Fibroblast of villous mesenchyme (primary cell): ENCODE measurements at regions not wholly inside any gene's neighbourhood (a gene's known extent, or its start where the extent isn't known, plus 50 kb on each side); places are given as distances from the start of the nearest gene placed in this dataset.

Source experiments
- DNase-seq: peaks from one replicate; pipeline ENCODE4 v3.0.0-alpha.2; 2010; ENCODE audit warnings: low read depth
- H3K4me3 ChIP-seq: 2 replicates; pipeline ENCODE4 v1.5.1; 2011; ENCODE audit warnings: low read depth, mild to moderate bottlenecking, low read length
- CTCF ChIP-seq: IDR thresholded peaks from 2 replicates; pipeline ENCODE4 v1.5.1; 2012; ENCODE audit warnings: low read depth, mild to moderate bottlenecking, low read length; ENCODE audit not compliant: insufficient read depth

- H3K4me3 ChIP-seq: no peak overlapping the region
- no peak for TF ChIP-seq CTCF
- no peak for DNase-seq
Measured at GRCh38 chr20:51902933-51903332, 100.6 kb upstream of the SALL4 start.

- no peak for TF ChIP-seq CTCF
- DNase-seq: no peak
- no peak overlapping the region for H3K4me3 ChIP-seq
Measured at GRCh38 chr20:51900443-51900842, 98.1 kb upstream of the SALL4 start.

DNA sequence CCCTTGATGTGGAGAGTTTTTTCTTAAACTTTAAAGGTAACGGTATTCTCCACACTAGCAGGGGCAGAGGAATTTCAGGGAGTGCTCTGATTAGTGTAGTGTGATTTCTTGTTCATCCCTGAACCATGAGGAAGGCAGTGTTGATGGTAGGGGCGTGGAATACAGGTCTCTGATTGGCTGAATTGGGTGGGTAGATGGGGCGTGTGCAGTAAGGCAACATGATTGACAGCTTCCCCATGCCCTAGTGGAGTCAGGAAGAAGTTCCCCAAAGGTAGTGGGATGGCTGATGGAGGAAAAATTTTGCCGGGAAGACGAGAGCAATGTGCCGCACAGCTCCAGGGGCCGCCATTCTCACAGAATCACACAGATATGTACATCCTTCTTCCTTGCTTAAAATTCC lies 97.4 kb upstream of the SALL4 start:
- no peak for TF ChIP-seq CTCF
- H3K4me3 ChIP-seq: no peak overlapping the region
- no peak for DNase-seq

- no peak overlapping the region for H3K4me3 ChIP-seq
- no peak for DNase-seq
- no peak for TF ChIP-seq CTCF
Measured at GRCh38 chr20:51898788-51899187, 96.5 kb upstream of the SALL4 start.

GRCh38 chr20:51894619-51895018 lies 92.3 kb upstream of the SALL4 start:
- TF ChIP-seq CTCF: no peak
- no peak for DNase-seq
- H3K4me3 ChIP-seq: no peak overlapping the region

DNA sequence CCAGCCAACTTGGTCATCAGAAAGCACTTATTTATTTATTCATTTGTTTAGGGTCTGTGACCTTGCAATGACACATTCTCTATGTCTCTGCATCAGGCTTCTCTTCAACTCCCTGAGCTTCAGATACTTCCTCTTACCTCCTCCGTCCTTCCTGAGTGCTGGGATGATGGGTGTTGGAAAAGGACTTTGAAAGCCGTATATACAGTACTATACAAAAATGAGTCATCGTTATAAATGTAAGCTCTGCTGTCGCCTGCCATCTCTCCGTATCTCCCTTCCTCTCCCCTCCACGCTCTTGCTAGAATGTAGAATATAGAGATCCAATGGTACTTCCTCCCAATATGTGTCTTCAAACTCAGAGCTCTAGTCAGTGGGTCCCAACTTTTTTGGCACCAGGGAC lies 91.9 kb upstream of the SALL4 start:
- no peak for TF ChIP-seq CTCF
- DNase-seq: no peak
- H3K4me3 ChIP-seq: no peak overlapping the region

GRCh38 chr20:51893723-51894122 lies 91.4 kb upstream of the SALL4 start:
- no peak for DNase-seq
- no peak for TF ChIP-seq CTCF
- H3K4me3 ChIP-seq: no peak overlapping the region
